ENCODE measurements at regions not wholly inside any gene's neighbourhood (a gene's known extent, or its start where the extent isn't known, plus 50 kb on each side); places are given as distances from the start of the nearest gene placed in this dataset.

- no peak for TF ChIP-seq CTCF (IDR thresholded peaks at IDR 0.05 in 4 of 5, conservative IDR thresholded peaks at IDR 0.05 in 1 of 5)
- TF ChIP-seq POLR2A (IDR thresholded peaks at IDR 0.05) = no peak
Measured at GRCh38 chr2:142598846-142599245, 278.6 kb upstream of the KYNU start.

Measured in gastrocnemius medialis (tissue), 4 donors.